SW 1271 (cell line): ENCODE measurements at regions not wholly inside any gene's neighbourhood (a gene's known extent, or its start where the extent isn't known, plus 50 kb on each side); places are given as distances from the start of the nearest gene placed in this dataset.

ENCODE experiments used
- DNase-seq, 2 experiments: peaks; one replicate each; lab custom pipeline; 2025; lab: John Stamatoyannopoulos, UW

DNA sequence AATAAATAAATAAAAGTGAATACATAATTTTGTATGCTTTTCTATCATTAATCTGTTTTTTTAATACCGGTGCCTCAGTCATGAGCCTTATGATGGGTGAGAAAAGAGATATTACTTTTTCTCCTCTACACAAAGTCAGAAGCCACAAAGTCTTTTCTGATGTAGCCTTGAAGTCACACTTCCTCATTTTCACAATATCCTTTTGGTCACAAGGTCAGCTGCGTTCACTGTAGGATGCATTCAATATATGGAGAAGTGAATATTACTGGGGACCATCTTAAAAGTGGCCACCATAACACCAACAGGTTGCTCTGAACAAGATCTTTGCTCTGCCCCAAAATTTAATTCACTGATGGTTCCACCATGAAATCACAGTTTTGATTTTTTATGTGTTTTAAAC is 83.3 kb upstream of the TNR start:
- no peak for DNase-seq

DNA sequence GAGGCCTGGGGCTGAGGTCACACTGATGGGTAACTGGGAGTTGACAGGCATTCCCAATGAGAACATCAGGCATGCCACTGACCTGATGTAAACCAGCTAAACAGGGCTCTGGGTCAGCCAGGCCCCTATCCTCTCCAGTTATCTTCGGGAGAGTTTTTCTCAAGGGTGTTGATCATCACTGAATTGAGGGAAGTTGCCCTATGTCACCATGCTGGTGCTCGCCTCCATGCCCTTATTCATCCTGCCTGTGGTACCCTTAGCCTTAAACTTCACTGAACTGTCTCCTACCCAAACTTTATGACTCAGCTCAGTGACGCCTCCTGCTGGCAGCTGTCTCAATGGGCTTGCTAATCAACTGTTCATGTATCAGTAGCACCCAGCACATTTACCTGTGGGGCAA is 80.7 kb upstream of the TNR start:
- DNase-seq, result no peak

DNA sequence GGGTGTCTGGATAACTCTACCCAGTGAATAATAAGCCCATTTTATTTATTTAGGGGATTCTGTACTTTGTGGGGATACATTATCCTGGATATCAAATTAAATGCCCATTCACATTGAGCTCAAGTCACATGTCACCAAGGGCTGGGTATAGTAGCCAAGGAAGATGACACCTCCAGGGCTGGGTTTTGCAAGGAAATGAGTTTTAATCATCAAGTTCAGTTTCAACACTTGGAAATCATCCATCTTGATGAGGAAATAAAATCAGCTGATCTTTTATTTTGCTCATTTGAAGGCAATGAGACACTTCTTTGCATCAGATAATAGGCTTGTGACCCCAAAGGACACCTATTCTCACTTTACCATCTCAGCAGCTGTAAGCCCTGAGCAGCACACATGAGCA is 80.0 kb upstream of the TNR start:
- no peak for DNase-seq

DNA sequence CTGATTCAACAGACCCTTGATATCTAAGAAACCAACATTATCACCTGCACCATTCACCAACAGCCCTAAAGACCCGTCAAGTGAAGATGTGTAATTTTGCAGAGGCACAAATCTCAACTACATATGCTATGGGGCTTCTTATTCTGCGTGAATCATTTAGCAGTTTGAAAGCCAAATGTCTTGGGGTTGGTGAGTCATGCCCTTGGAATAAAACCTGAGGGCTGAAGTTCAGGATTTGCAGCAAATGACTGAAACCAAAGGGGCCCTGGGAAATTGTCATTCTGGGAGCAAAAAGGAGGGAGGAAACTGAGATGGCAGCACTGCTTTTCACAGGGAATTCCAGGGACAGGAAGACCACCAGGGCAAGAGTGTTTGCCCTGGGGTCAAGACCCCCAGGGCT is 79.2 kb upstream of the TNR start:
- DNase-seq, result no peak

- DNase-seq, result no peak
Measured at GRCh38 chr1:175820456-175821025, 77.1 kb upstream of the TNR start.

DNA sequence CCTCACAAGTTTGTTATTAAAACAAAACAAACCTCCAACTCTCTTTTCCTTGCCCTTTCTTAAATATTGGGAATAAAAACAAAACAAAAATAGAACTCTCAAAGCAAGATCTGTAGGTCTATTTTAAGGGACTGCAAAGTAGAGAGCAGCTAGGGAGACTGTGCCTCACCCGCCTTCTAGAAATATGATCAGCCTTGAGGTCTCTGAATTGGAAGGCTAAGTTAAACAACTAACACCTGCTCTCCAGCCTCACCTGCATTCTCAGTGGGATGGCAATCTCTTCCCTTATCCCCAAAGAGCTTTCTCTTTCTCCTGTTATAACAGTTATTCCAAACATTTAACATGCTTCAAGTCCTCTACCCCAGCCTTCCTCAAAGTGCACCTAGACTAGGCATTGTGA is 75.5 kb upstream of the TNR start:
- no peak for DNase-seq

- DNase-seq, result no peak
Measured at GRCh38 chr1:175817445-175817844, 74.0 kb upstream of the TNR start.

GRCh38 chr1:175814885-175815284 is 71.5 kb upstream of the TNR start:
- no peak for DNase-seq

DNA sequence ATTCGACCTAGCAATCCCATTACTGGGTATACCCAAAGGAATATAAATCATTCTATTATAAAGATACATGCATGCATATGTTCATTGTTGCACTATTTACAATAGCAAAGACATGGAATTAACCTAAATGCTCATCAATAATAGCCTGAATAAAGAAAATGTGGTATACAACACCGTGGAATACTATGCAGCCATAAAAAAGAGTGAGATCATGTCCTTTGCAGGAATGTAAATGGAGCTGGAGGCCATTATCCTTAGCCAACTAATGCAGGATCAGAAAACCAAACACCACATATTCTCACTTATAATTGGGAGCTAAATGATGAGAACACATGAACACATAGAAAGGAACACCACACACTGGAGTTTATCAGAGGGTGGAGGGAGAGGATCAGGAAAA is 69.5 kb upstream of the TNR start:
- no peak for DNase-seq

GRCh38 chr1:175810305-175810704 is 66.9 kb upstream of the TNR start:
- no peak for DNase-seq

DNA sequence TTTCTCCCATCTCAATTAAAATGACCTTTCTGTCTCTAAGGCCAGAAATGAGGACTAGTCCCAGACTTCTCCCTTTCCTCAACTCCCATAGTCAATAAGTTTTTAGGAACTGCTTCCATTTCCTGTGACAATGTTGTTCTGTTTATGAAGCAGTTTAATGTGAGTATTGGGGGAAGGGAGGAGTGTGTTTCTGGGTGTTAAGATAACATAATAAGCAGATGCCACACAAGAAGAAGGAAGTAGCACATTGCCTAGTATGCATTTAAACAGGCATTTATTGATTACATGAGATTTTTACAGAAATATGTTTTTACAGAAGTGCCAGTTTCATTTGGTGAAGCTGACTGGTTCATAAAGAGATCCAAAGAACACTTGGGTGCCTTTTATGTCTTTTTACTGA is 65.6 kb upstream of the TNR start:
- no peak for DNase-seq

DNA sequence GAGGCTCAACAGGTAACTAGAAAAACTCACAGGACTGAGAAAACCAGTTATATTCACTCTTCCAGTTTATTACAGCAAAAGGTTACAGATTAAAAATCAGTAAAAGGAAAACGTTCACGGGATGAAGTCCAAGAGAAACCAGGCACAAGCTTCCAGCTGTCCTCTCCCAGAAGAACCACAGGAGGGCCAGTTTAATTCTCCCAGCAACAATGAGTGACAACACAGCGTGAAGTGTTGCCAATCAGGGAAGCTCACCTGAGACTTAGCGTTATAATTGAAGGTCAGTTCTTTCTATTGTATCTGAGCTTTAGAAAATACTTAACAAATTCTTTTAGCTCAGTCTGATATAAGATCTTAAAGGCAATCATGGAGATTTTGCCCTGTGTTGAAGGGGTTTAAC is 65.2 kb upstream of the TNR start:
- DNase-seq, result no peak

- DNase-seq, result no peak
Measured at GRCh38 chr1:175804561-175804960, 61.2 kb upstream of the TNR start.

DNA sequence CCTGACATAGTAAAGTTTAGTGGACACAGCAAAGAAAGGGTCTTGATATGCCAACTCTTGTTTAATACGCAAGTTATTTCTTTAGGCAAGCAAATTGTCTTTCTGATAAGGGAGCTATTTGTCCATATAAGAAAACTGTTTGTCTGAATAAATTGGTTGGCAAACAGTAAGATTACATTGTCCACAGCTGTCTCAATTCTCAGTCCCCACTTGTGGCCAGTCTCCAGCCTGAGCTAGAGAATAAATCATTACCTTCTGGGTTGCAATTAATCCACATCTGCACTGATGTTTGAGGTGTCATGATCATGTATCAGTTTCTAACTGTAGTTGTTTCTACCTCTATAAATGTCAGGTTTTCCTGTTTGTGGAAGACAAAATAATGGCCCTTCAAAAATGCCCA is 60.0 kb upstream of the TNR start:
- no peak for DNase-seq

- DNase-seq, result no peak
Measured at GRCh38 chr1:175802407-175803123, 59.2 kb upstream of the TNR start.

DNA sequence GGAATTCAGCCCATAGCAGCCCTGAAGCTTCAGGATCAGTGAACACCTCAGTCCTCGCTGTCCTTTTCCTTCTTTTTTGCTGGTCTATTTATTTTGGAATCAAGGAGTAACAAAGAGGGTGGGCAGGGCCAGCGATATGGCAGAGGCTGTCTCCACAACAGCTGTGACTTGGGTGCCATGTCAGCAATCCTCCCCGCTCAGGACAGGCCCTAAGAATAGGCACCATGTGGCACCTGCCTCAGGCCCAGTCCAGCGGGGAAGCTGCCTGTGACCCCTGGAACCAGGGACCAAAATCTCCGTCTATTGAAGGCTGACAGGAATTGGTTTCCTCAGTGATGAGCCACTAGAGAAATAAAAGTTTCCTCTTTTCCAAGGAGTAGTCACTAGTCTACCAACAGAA is 58.6 kb upstream of the TNR start:
- no peak for DNase-seq

GRCh38 chr1:175797576-175797975 is 54.2 kb upstream of the TNR start:
- DNase-seq, result no peak

GRCh38 chr1:175794586-175794985 is 51.2 kb upstream of the TNR start:
- DNase-seq, result no peak

DNA sequence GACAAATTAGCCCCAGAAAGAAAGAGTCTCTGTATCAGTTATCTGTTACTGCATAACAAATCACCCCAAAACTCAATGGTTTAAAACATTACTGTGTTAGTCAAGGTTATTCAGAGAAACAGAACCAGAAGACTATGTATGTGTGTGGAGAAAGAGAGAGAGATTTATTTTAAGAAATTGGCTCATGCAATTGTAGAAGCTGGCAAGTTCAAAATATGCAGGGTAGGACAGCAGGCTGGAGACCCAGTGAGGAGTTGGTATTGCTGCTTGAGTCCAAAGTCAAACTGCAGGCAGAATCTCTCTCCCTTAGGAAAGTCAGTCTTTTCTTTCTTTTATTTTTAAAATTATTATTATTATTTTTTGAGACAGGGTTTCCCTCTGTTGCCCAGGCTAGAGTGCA is 50.2 kb upstream of the TNR start:
- DNase-seq, result no peak
